Natural killer cell (primary cell): ENCODE measurements at regions not wholly inside any gene's neighbourhood (a gene's known extent, or its start where the extent isn't known, plus 50 kb on each side); places are given as distances from the start of the nearest gene placed in this dataset.
"Not testable (repeated sequence)": the region's sequence is repeated elsewhere in the genome, so short reads cannot be mapped to it uniquely, and the experiment has no call there.

Experiments used
- ATAC-seq, 3 donors: fragments of 150-1000 bp in 2 of 3; fragments of 200-7000 bp in 1 of 3; cut with Tn5 transposase; 1 replicate in 1 of 3; 2 replicates in 2 of 3; pipeline ENCODE4 v1.10.0; 2021; ENCODE audit warnings: mild to moderate bottlenecking in 2 of 3, moderate library complexity in 2 of 3
- DNase-seq, 2 donors: peaks; one replicate each; pipeline versions ENCODE4 v3.0.0 to v3.0.0-alpha.2; 2013 to 2021; ENCODE audit warnings: mixed read lengths in 1 of 2
- H3K27ac ChIP-seq: one replicate; pipeline ENCODE4 v1.5.1; 2013; ENCODE audit warnings: mild to moderate bottlenecking, low read length
- H3K27me3 ChIP-seq: one replicate; pipeline ENCODE4 v1.6.1; 2013; ENCODE audit warnings: low read length; ENCODE audit not compliant: control insufficient read depth, insufficient read depth
- H3K36me3 ChIP-seq: one replicate; pipeline ENCODE4 v1.6.1; 2013; ENCODE audit warnings: low read length; ENCODE audit not compliant: control insufficient read depth, insufficient read depth
- H3K4me1 ChIP-seq: one replicate; pipeline ENCODE4 v1.6.1; 2013; ENCODE audit warnings: low read length; ENCODE audit not compliant: control insufficient read depth, insufficient read depth
- H3K4me3 ChIP-seq: one replicate; pipeline ENCODE4 v1.5.1; 2013; ENCODE audit warnings: low read length
- H3K9me3 ChIP-seq: one replicate; pipeline ENCODE4 v1.6.1; 2013; ENCODE audit warnings: low read length; ENCODE audit not compliant: control insufficient read depth, insufficient read depth
- H3K27ac Mint-ChIP-seq, 2 donors: one replicate each; pipeline ENCODE4 v1.8.0; 2022; ENCODE audit warnings: mild to moderate bottlenecking in 2 of 2, mixed read lengths in 2 of 2, moderate library complexity in 1 of 2
- H3K27me3 Mint-ChIP-seq, 2 donors: one replicate each; pipeline ENCODE4 v1.8.0; 2022; ENCODE audit warnings: low read depth in 2 of 2, mixed read lengths in 2 of 2
- H3K36me3 Mint-ChIP-seq: one replicate; pipeline ENCODE4 v1.8.0; 2022; ENCODE audit warnings: mixed read lengths
- H3K4me1 Mint-ChIP-seq, 2 donors: one replicate each; pipeline ENCODE4 v1.8.0; 2022; ENCODE audit warnings: mixed read lengths in 2 of 2
- H3K4me3 Mint-ChIP-seq: one replicate; pipeline ENCODE4 v1.8.0; 2022; ENCODE audit warnings: mild to moderate bottlenecking, moderate library complexity, mixed read lengths
- H3K9me3 Mint-ChIP-seq, 2 donors: one replicate each; pipeline ENCODE4 v1.8.0; 2022; ENCODE audit warnings: mixed read lengths in 2 of 2
- CTCF ChIP-seq: fragments of 200-600 bp; IDR thresholded peaks from one replicate; pipeline ENCODE4 v1.8.0; 2022; ENCODE audit warnings: antibody characterized with exemption
- WGBS: methylation state at CpG from one replicate; pipeline ENCODE4 v1.1.7; 2013; ENCODE audit warnings: missing lambda C conversion rate; ENCODE audit not compliant: insufficient coverage; 5-methylcytosine and 5-hydroxymethylcytosine counted together
- intact Hi-C: fragments of 100-400 bp; cut with micrococcal nuclease; formaldehyde crosslinking; loops from one replicate; pipeline ENCODE4 v1.14.2; 2022

DNA sequence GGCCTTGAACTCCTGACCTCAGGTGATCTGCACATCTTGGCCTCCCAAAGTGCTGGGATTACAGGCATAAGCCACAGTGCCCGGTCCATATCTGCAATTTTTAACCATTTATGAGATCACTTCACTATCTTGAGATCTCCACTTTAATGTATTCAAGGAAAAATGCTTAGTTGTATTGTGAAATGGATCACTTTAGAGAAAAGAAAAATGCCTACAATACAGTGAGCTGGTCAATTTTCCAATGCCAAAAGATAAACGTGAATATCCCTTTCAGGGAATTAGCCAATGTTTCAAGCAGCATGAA is 82.8 kb upstream of the ZNF217 start:
- Histone ChIP-seq H3K27ac (no peak overlapping the region), H3K27me3 (no peaks in the 10 kb centered on the region), H3K4me3 (no peak overlapping the region), H3K4me1 (peaks cover 7% of the 10 kb centered on the region), H3K36me3 (no peaks in the 10 kb centered on the region), H3K9me3 (no peaks in the 10 kb centered on the region)
- intact Hi-C loops, result no loop called here
- no peak overlapping the region for H3K27ac Mint-ChIP-seq
- 82% methylated on average over 2 of the region's 2 CpGs for WGBS
- TF ChIP-seq CTCF, result no peak
- H3K4me3 Mint-ChIP-seq, result no peak overlapping the region
- no peak for ATAC-seq
- H3K9me3 Mint-ChIP-seq, result no peaks in the 10 kb centered on the region
- H3K36me3 Mint-ChIP-seq, result no peaks in the 10 kb centered on the region
- H3K27me3 Mint-ChIP-seq, result peaks cover 4 to 24% of the 10 kb centered on the region in 2 donors
- DNase-seq, result no peak
- peaks cover 8 to 11% of the 10 kb centered on the region in 2 donors for H3K4me1 Mint-ChIP-seq

DNA sequence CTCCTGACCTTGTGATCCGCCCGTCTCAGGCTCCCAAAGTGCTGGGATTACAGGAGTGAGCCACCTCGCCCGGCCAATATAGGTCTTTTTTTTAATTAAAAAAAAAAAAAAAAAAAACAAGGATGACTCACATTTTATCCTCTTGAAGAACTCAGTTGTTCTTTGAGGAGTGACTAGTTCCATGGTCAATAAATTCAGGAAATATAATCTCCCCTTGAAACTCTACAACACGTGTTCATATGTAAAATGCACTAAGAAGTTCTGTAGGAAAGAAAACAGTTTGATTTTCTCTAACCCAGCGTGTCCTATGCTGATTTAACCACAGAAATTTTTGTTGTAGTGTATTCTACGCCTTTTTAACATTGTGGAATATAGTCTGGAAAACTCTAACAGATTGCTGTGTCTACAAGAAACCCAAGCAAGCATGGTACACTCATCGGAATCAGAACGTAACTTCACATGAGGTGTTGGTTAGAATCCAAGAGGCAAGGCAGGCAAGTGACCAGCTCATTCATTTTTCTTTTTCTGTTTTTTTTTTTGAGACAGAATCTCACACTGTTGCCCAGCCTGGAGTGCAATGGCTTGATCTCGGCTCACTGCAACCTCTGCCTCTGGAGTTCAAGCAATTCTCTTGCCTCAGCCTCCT is 79.0 kb upstream of the ZNF217 start:
- WGBS, result 90% methylated on average over 5 of the region's 10 CpGs
- Mint-ChIP-seq H3K36me3 (no peaks in the 10 kb centered on the region), H3K4me1 (no peaks in the 10 kb centered on the region), H3K4me3 (no peak overlapping the region), H3K9me3 (no peaks in the 10 kb centered on the region), H3K27ac (no peak overlapping the region), H3K27me3 (no peaks in the 10 kb centered on the region)
- Histone ChIP-seq H3K4me1 (peaks cover under 1% of the 10 kb centered on the region), H3K27me3 (no peaks in the 10 kb centered on the region), H3K4me3 (no peak overlapping the region), H3K9me3 (no peaks in the 10 kb centered on the region), H3K36me3 (no peaks in the 10 kb centered on the region), H3K27ac (no peak overlapping the region)
- TF ChIP-seq CTCF, result no peak
- no peak for DNase-seq
- no peak for ATAC-seq
- intact Hi-C loops, result no loop called here

- no peak for ATAC-seq
- no peak overlapping the region for H3K27ac Mint-ChIP-seq
Measured at GRCh38 chr20:53671370-53671769, 77.7 kb upstream of the ZNF217 start.

DNA sequence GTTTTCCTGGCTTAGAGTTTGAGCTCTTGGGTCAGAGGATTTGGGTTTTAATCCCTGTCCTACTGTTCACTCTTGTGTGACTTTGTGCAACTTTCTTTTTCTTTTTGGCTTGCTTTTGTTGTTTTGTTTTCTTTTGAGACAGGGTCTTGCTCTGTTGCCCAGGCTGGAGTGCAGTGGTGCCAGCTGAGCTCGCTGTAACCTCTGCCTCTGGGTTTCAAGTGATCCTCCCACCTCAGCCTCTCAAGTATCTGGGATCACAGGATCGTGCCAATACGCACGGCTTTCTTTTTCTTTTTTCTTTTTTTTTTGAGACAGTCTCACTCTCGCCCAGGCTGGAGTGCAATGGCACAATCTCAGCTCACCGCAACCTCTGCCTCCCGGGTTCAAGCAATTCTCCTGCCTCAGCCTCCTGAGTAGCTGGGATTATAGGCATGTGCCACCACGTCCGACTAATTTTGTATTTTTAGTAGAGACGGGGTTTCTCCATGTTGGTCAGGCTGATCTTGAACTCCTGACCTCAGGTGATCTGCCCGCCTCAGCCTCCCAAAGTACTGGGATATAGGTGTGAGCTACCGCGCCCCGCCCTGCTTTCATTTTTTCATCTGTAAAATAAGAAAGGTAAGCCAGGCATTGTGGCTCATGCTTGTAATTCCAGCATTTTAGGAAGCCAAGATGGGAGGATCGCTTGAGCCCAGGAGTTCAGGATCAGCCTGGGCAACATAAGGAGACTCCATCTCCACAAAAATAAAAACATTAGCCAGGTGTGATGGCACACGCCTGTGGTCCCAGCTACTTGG is 76.1 kb upstream of the ZNF217 start:
- H3K36me3 ChIP-seq, H3K4me1 Mint-ChIP-seq, H3K4me1 ChIP-seq, H3K9me3 Mint-ChIP-seq, intact Hi-C loops, DNase-seq, H3K9me3 ChIP-seq, H3K27ac ChIP-seq, H3K27ac Mint-ChIP-seq, ATAC-seq, H3K36me3 Mint-ChIP-seq, H3K4me3 ChIP-seq, H3K4me3 Mint-ChIP-seq, H3K27me3 Mint-ChIP-seq, H3K27me3 ChIP-seq: not testable (repeated sequence)
- WGBS, result 94% methylated on average over 15 of the region's 16 CpGs

More at GRCh38 chr20:53671370-53671769, 77.7 kb upstream of the ZNF217 start:
- H3K4me1 ChIP-seq, result no peaks in the 10 kb centered on the region
- H3K27me3 ChIP-seq, result no peaks in the 10 kb centered on the region
- Mint-ChIP-seq H3K36me3 (no peaks in the 10 kb centered on the region), H3K4me1 (no peaks in the 10 kb centered on the region), H3K4me3 (no peak overlapping the region), H3K9me3 (no peaks in the 10 kb centered on the region), H3K27me3 (no peaks in the 10 kb centered on the region)
- intact Hi-C loops, result no loop called here
- H3K9me3 ChIP-seq, result no peaks in the 10 kb centered on the region
- TF ChIP-seq CTCF, result no peak
- no peaks in the 10 kb centered on the region for H3K36me3 ChIP-seq
- no peak for DNase-seq
- H3K27ac ChIP-seq, result no peak overlapping the region
- 96% methylated on average over 2 of the region's 2 CpGs for WGBS
- H3K4me3 ChIP-seq, result no peak overlapping the region
